ENCODE measurements at regions not wholly inside any gene's neighbourhood (a gene's known extent, or its start where the extent isn't known, plus 50 kb on each side); places are given as distances from the start of the nearest gene placed in this dataset.

DNA sequence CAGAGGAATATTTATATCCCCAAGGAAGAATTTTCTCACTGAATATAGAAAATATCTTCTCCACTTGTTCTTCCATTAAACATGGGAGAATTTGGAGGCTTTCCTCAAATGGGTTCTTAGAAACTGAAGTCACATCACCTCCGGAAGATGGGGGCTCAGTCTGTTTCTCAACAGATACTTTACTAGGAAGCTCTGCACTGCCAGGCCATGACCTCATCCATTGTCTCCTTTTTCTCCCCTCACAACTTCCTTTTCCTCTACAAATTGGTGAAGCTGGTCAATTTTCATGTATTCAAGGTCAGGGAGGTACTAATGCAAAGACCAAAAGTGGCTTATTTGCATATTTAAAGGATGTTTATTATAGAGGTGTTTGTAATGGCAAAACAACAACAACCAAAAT, 173.1 kb downstream of the RNF152 start:
- TF ChIP-seq SMARCE1 (IDR thresholded peaks at IDR 0.05) (no peak), CTCF (IDR thresholded peaks at IDR 0.05 in 2 of 3, conservative IDR thresholded peaks at IDR 0.05 in 1 of 3; ENCODE audit: insufficient read depth in 2 of 3, low read depth in 1 of 3, low read length in 3 of 3) (no peak), CEBPB (tag; IDR thresholded peaks at IDR 0.05) (no peak), SREBF1 (IDR thresholded peaks at IDR 0.05; ENCODE audit: borderline replicate concordance, low read depth, low read length) (no peak), CREB1 (IDR thresholded peaks at IDR 0.05) (no peak), CREB1 (CRISPR knock-in tag; IDR thresholded peaks at IDR 0.05) (no peak), POLR2A (conservative IDR thresholded peaks at IDR 0.05) (no peak)

All from K562 (cell line).